HG03103 (cell line): ENCODE measurements at regions not wholly inside any gene's neighbourhood (a gene's known extent, or its start where the extent isn't known, plus 50 kb on each side); places are given as distances from the start of the nearest gene placed in this dataset.
"Not testable (repeated sequence)": the region's sequence is repeated elsewhere in the genome, so short reads cannot be mapped to it uniquely, and the experiment has no call there.

ENCODE experiments used
- ATAC-seq: cut with Tn5 transposase; IDR thresholded peaks from one replicate; pipeline ENCODE4 v1.9.1; 2021; ENCODE audit warnings: low read depth; ENCODE audit not compliant: unreplicated experiment

GRCh38 chr17:5741810-5742209 lies 157.5 kb upstream of the NLRP1 start:
- no peak for ATAC-seq

GRCh38 chr17:5745111-5745813 lies 161.0 kb upstream of the NLRP1 start:
- no peak for ATAC-seq

- no peak for ATAC-seq
Measured at GRCh38 chr17:5747276-5747675, 163.0 kb upstream of the NLRP1 start.

GRCh38 chr17:5747964-5748363 lies 163.7 kb upstream of the NLRP1 start:
- no peak for ATAC-seq

- no peak for ATAC-seq
Measured at GRCh38 chr17:5753421-5753820, 169.1 kb upstream of the NLRP1 start.

GRCh38 chr17:5757314-5757907 lies 173.1 kb upstream of the NLRP1 start:
- ATAC-seq: no peak

GRCh38 chr17:5758651-5759050 lies 174.3 kb upstream of the NLRP1 start:
- ATAC-seq: no peak

- ATAC-seq: no peak
Measured at GRCh38 chr17:5759501-5759925, 175.2 kb upstream of the NLRP1 start.

- no peak for ATAC-seq
Measured at GRCh38 chr17:5762191-5762590, 177.9 kb upstream of the NLRP1 start.

- ATAC-seq: no peak
Measured at GRCh38 chr17:5763595-5764306, 179.4 kb upstream of the NLRP1 start.

GRCh38 chr17:5769593-5770354 lies 185.5 kb upstream of the NLRP1 start:
- ATAC-seq: no peak

GRCh38 chr17:5770441-5771270 lies 186.3 kb upstream of the NLRP1 start:
- ATAC-seq: no peak

GRCh38 chr17:5771271-5771577 lies 186.9 kb upstream of the NLRP1 start:
- ATAC-seq: not testable (repeated sequence)

- not testable (repeated sequence) for ATAC-seq
Measured at GRCh38 chr17:5772017-5772416, 187.7 kb upstream of the NLRP1 start.

- no peak for ATAC-seq
Measured at GRCh38 chr17:5772720-5773119, 188.4 kb upstream of the NLRP1 start.

GRCh38 chr17:5773816-5774360 lies 189.6 kb upstream of the NLRP1 start:
- no peak for ATAC-seq

GRCh38 chr17:5775098-5775497 lies 190.8 kb upstream of the NLRP1 start:
- ATAC-seq: no peak

GRCh38 chr17:5780476-5780875 lies 196.2 kb upstream of the NLRP1 start:
- no peak for ATAC-seq

- ATAC-seq: no peak
Measured at GRCh38 chr17:5781236-5781927, 197.1 kb upstream of the NLRP1 start.
